MM.1S (cell line): ENCODE measurements at regions not wholly inside any gene's neighbourhood (a gene's known extent, or its start where the extent isn't known, plus 50 kb on each side); places are given as distances from the start of the nearest gene placed in this dataset.

Source experiments
- DNase-seq: peaks from one replicate; pipeline ENCODE4 v3.0.0-alpha.2; 2015
- H2AFZ ChIP-seq: fragments of 300-600 bp; sonication (generic); 2 replicates; pipeline ENCODE4 v1.6.0; 2016; ENCODE audit warnings: antibody characterized with exemption, low read length
- H3F3A ChIP-seq: fragments of 300-600 bp; sonication (generic); 2 replicates; pipeline ENCODE4 v1.6.1; 2016; ENCODE audit warnings: mild to moderate bottlenecking, antibody characterized with exemption, low read length, moderate library complexity, mixed read lengths; ENCODE audit not compliant: insufficient read depth
- H3K27ac ChIP-seq: fragments of 300-600 bp; sonication (generic); 2 replicates; pipeline ENCODE4 v1.5.1; 2016; ENCODE audit warnings: mild to moderate bottlenecking, low read length
- H3K27me3 ChIP-seq: fragments of 300-600 bp; sonication (generic); replicated peaks from 2 replicates; pipeline ENCODE4 v1.6.0; 2016; ENCODE audit warnings: low read length; ENCODE audit not compliant: insufficient read depth
- H3K36me3 ChIP-seq: fragments of 300-600 bp; sonication (generic); replicated peaks from 2 replicates; pipeline ENCODE4 v1.6.1; 2016; ENCODE audit warnings: mild to moderate bottlenecking, low read length, mixed read lengths; ENCODE audit not compliant: insufficient read depth
- H3K4me1 ChIP-seq: fragments of 300-600 bp; sonication (generic); 2 replicates; pipeline ENCODE4 v1.6.1; 2016; ENCODE audit warnings: low read length, mixed read lengths
- H3K4me2 ChIP-seq: fragments of 300-600 bp; sonication (generic); 2 replicates; pipeline ENCODE4 v1.6.0; 2016; ENCODE audit warnings: low read depth, low read length
- H3K4me3 ChIP-seq: fragments of 300-600 bp; sonication (generic); 2 replicates; pipeline ENCODE4 v1.5.1; 2016; ENCODE audit warnings: low read length, mixed read lengths
- H3K79me2 ChIP-seq: fragments of 300-600 bp; sonication (generic); 2 replicates; pipeline ENCODE4 v1.6.1; 2016; ENCODE audit warnings: mixed run types, low read length, mixed read lengths
- H3K9ac ChIP-seq: fragments of 300-600 bp; sonication (generic); 2 replicates; pipeline ENCODE4 v1.6.1; 2016; ENCODE audit warnings: low read length, mixed read lengths
- H3K9me2 ChIP-seq: fragments of 300-600 bp; sonication (generic); replicated peaks from 2 replicates; pipeline ENCODE4 v1.6.1; 2016; ENCODE audit warnings: mild to moderate bottlenecking, low read length, mixed read lengths; ENCODE audit not compliant: insufficient read depth
- H3K9me3 ChIP-seq: fragments of 300-600 bp; sonication (generic); replicated peaks from 2 replicates; pipeline ENCODE4 v1.6.1; 2016; ENCODE audit warnings: mild to moderate bottlenecking, low read length, mixed read lengths; ENCODE audit not compliant: insufficient read depth
- H4K20me1 ChIP-seq: fragments of 300-600 bp; sonication (generic); 2 replicates; pipeline ENCODE4 v1.6.1; 2016; ENCODE audit warnings: mild to moderate bottlenecking, low read length, moderate library complexity, mixed read lengths; ENCODE audit not compliant: insufficient read depth
- CTCF ChIP-seq: fragments of 300-600 bp; sonication (generic); IDR thresholded peaks from 2 replicates; pipeline ENCODE4 v1.5.1; 2016; ENCODE audit warnings: antibody characterized with exemption, low read length, mixed read lengths
- EZH2 ChIP-seq: fragments of 300-600 bp; sonication (generic); optimal IDR thresholded peaks from 2 replicates; pipeline ENCODE3; 2017; ENCODE audit warnings: low read depth, mild to moderate bottlenecking, antibody characterized with exemption, low read length, mixed read lengths
- EZH2phosphoT487 ChIP-seq: fragments of 300-600 bp; sonication (generic); IDR thresholded peaks from 2 replicates; pipeline ENCODE4 v1.6.1; 2018; ENCODE audit warnings: antibody characterized with exemption, low read length

GRCh38 chr3:30350011-30350410 is 256.4 kb upstream of the TGFBR2 start:
- Histone ChIP-seq H3K27ac (no peak overlapping the region), H3K79me2 (no peaks in the 10 kb centered on the region), H3F3A (peaks cover 3% of the 10 kb centered on the region; the same call in 1 of the 2 replicates), H3K9me2 (no peaks in the 10 kb centered on the region), H4K20me1 (no peaks in the 10 kb centered on the region), H3K9ac (no peak overlapping the region), H2AFZ (no peak overlapping the region), H3K36me3 (no peaks in the 10 kb centered on the region), H3K4me3 (no peak overlapping the region), H3K9me3 (no peaks in the 10 kb centered on the region), H3K4me2 (no peak overlapping the region), H3K4me1 (peaks cover 15% of the 10 kb centered on the region), H3K27me3 (no peaks in the 10 kb centered on the region)
- DNase-seq = no peak
- TF ChIP-seq EZH2phosphoT487 (no peak), CTCF (no peak), EZH2 (no peak)

DNA sequence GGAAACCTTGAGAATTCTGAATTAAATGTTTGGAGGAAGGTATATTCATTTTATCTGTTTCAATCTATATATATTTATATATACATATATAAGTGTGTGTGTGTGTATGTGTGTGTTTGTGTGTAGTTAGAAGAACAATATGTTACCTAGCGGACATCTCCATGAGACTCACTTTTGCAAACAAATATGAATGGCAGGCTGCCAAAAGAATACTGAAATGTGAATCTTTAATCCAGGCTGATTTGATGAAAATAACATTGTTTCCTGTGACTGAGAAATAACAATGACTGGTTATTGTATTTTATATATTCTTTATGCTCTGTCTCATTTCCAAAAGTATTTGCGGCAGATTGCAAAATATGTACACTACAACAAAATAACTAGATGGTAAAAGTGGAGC is 255.5 kb upstream of the TGFBR2 start:
- H2AFZ ChIP-seq = no peak overlapping the region
- H3K4me1 ChIP-seq = peaks cover 15% of the 10 kb centered on the region
- DNase-seq = no peak
- no peaks in the 10 kb centered on the region for H3K9me2 ChIP-seq
- H3K27me3 ChIP-seq = no peaks in the 10 kb centered on the region
- H3K36me3 ChIP-seq = no peaks in the 10 kb centered on the region
- H3K4me3 ChIP-seq = no peak overlapping the region
- H4K20me1 ChIP-seq = no peaks in the 10 kb centered on the region
- H3K4me2 ChIP-seq = no peak overlapping the region
- H3K27ac ChIP-seq = no peak overlapping the region
- no peaks in the 10 kb centered on the region for H3K79me2 ChIP-seq
- TF ChIP-seq CTCF = no peak
- no peak for TF ChIP-seq EZH2
- no peak for TF ChIP-seq EZH2phosphoT487
- H3K9me3 ChIP-seq = no peaks in the 10 kb centered on the region
- peaks cover 3% of the 10 kb centered on the region; the same call in 1 of the 2 replicates for H3F3A ChIP-seq
- no peak overlapping the region for H3K9ac ChIP-seq

DNA sequence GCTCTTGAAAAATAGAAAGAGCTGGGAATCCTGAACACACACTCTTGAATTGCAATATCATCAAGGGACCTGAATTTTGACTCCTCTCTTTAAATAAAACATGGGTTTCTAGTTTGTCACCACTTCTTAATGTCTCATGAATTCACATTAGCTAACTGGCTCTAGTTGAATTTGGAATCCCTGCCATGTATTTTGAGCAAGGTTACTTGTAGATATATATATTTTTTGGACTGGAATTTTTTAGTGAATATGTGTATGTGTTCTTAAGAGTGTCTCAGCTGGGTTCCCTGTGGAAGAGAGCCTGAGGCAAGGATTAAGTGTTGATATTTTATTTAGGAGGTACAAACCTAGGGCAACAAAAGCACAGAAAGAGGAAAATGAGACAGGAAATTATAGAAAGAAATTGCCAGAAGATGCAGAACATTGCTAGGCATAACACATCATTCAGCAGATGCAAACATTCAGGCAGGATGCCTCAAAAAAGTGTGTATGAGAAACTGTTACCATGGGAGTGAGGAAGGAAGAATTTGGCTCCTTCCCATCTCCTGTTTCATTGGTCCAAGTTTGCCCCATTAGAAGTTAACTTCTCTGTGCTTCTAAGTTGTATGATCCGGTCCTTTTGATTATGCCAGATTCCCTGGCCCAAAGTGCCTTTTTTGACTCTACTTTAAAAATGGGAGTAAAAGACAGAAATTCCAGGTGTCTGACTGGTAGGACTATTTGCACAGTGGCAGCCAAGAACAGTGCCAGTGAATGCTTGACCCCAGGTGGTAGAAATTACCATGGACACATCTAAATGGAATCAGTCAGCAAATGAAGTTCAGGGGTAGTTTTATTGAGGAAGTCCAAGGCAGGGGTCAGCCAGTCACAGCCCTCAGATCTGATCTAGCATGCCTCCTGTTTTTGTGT is 253.7 kb upstream of the TGFBR2 start:
- H3K9ac ChIP-seq = no peak overlapping the region
- no peaks in the 10 kb centered on the region for H3K27me3 ChIP-seq
- no peak overlapping the region for H2AFZ ChIP-seq
- no peaks in the 10 kb centered on the region for H3K9me3 ChIP-seq
- H3K36me3 ChIP-seq = no peaks in the 10 kb centered on the region
- no peak for DNase-seq
- no peaks in the 10 kb centered on the region for H3K9me2 ChIP-seq
- peaks cover 3% of the 10 kb centered on the region; the same call in 1 of the 2 replicates for H3F3A ChIP-seq
- H3K4me3 ChIP-seq = no peak overlapping the region
- H3K4me1 ChIP-seq = peaks cover 15% of the 10 kb centered on the region
- H4K20me1 ChIP-seq = no peaks in the 10 kb centered on the region
- no peak overlapping the region for H3K27ac ChIP-seq
- TF ChIP-seq EZH2phosphoT487 = no peak
- no peak for TF ChIP-seq CTCF
- TF ChIP-seq EZH2 = no peak
- no peaks in the 10 kb centered on the region for H3K79me2 ChIP-seq
- H3K4me2 ChIP-seq = no peak overlapping the region
